ENCODE measurements at regions not wholly inside any gene's neighbourhood (a gene's known extent, or its start where the extent isn't known, plus 50 kb on each side); places are given as distances from the start of the nearest gene placed in this dataset.

GRCh38 chr9:1505489-1505888, 455.3 kb downstream of the DMRT2 start:
- H3K9ac ChIP-seq (ENCODE audit: low read depth, low read length) = no peak overlapping the region
- no peaks in the 10 kb centered on the region for H3K79me2 ChIP-seq (ENCODE audit: insufficient read depth, low read length)
- H3K27ac ChIP-seq (ENCODE audit: low read length) = no peak overlapping the region
- no peak for TF ChIP-seq EZH2 (IDR thresholded peaks at IDR 0.05; ENCODE audit: borderline replicate concordance, low read depth, low read length, severe bottlenecking)
- TF ChIP-seq CTCF (IDR thresholded peaks at IDR 0.05; ENCODE audit: borderline replicate concordance, extremely low read depth, low read length, poor library complexity, severe bottlenecking) = no peak
- no peak for DNase-seq
- no peak overlapping the region for H3K4me3 ChIP-seq (ENCODE audit: low read depth in 1 of 2, low read length in 2 of 2)
- no peaks in the 10 kb centered on the region for H3K9me3 ChIP-seq (ENCODE audit: insufficient read depth, low read length, severe bottlenecking)
- H3K4me1 ChIP-seq (ENCODE audit: insufficient read depth, low read length) = no peaks in the 10 kb centered on the region
- H3K4me2 ChIP-seq (ENCODE audit: insufficient read depth, low read length) = no peak overlapping the region
- no peak overlapping the region for H2AFZ ChIP-seq (ENCODE audit: low read depth, low read length)
- H3K27me3 ChIP-seq (ENCODE audit: insufficient read depth, low read length, poor library complexity) = no peaks in the 10 kb centered on the region
- no peaks in the 10 kb centered on the region for H4K20me1 ChIP-seq (ENCODE audit: insufficient read depth, low read length)
- no peak for ATAC-seq (ENCODE audit: insufficient read depth, low read depth)
- H3K36me3 ChIP-seq (ENCODE audit: insufficient read depth, low read length) = no peaks in the 10 kb centered on the region

GRCh38 chr9:1510712-1511111, 460.6 kb downstream of the DMRT2 start:
- ATAC-seq (ENCODE audit: insufficient read depth, low read depth) (no peak), DNase-seq (no peak)
- Histone ChIP-seq H3K4me1 (ENCODE audit: insufficient read depth, low read length) (no peaks in the 10 kb centered on the region), H3K4me2 (ENCODE audit: insufficient read depth, low read length) (no peak overlapping the region), H3K79me2 (ENCODE audit: insufficient read depth, low read length) (no peaks in the 10 kb centered on the region), H3K36me3 (ENCODE audit: insufficient read depth, low read length) (no peaks in the 10 kb centered on the region), H3K27me3 (ENCODE audit: insufficient read depth, low read length, poor library complexity) (peaks cover 4% of the 10 kb centered on the region), H4K20me1 (ENCODE audit: insufficient read depth, low read length) (no peaks in the 10 kb centered on the region), H3K27ac (ENCODE audit: low read length) (no peak overlapping the region), H3K9ac (ENCODE audit: low read depth, low read length) (no peak overlapping the region), H3K4me3 (ENCODE audit: low read depth in 1 of 2, low read length in 2 of 2) (no peak overlapping the region), H3K9me3 (ENCODE audit: insufficient read depth, low read length, severe bottlenecking) (no peaks in the 10 kb centered on the region), H2AFZ (ENCODE audit: low read depth, low read length) (no peak overlapping the region)
- TF ChIP-seq CTCF (IDR thresholded peaks at IDR 0.05; ENCODE audit: borderline replicate concordance, extremely low read depth, low read length, poor library complexity, severe bottlenecking) (no peak), EZH2 (IDR thresholded peaks at IDR 0.05; ENCODE audit: borderline replicate concordance, low read depth, low read length, severe bottlenecking) (no peak)

GRCh38 chr9:1513105-1513504, 462.9 kb downstream of the DMRT2 start:
- no peak overlapping the region for H2AFZ ChIP-seq (ENCODE audit: low read depth, low read length)
- H3K27ac ChIP-seq (ENCODE audit: low read length) = no peak overlapping the region
- no peak overlapping the region for H3K4me3 ChIP-seq (ENCODE audit: low read depth in 1 of 2, low read length in 2 of 2)
- no peak overlapping the region for H3K4me2 ChIP-seq (ENCODE audit: insufficient read depth, low read length)
- no peaks in the 10 kb centered on the region for H3K79me2 ChIP-seq (ENCODE audit: insufficient read depth, low read length)
- H4K20me1 ChIP-seq (ENCODE audit: insufficient read depth, low read length) = no peaks in the 10 kb centered on the region
- H3K4me1 ChIP-seq (ENCODE audit: insufficient read depth, low read length) = no peaks in the 10 kb centered on the region
- H3K9me3 ChIP-seq (ENCODE audit: insufficient read depth, low read length, severe bottlenecking) = no peaks in the 10 kb centered on the region
- DNase-seq = no peak
- no peaks in the 10 kb centered on the region for H3K36me3 ChIP-seq (ENCODE audit: insufficient read depth, low read length)
- no peak overlapping the region for H3K9ac ChIP-seq (ENCODE audit: low read depth, low read length)
- ATAC-seq (ENCODE audit: insufficient read depth, low read depth) = no peak
- H3K27me3 ChIP-seq (ENCODE audit: insufficient read depth, low read length, poor library complexity) = peaks cover 4% of the 10 kb centered on the region
- TF ChIP-seq CTCF (IDR thresholded peaks at IDR 0.05; ENCODE audit: borderline replicate concordance, extremely low read depth, low read length, poor library complexity, severe bottlenecking) (no peak), EZH2 (IDR thresholded peaks at IDR 0.05; ENCODE audit: borderline replicate concordance, low read depth, low read length, severe bottlenecking) (no peak)

GRCh38 chr9:1514250-1514649, 464.1 kb downstream of the DMRT2 start:
- no peak overlapping the region for H3K9ac ChIP-seq (ENCODE audit: low read depth, low read length)

More at GRCh38 chr9:1514250-1514649, 464.1 kb downstream of the DMRT2 start:
- H3K9me3 ChIP-seq (ENCODE audit: insufficient read depth, low read length, severe bottlenecking) = no peaks in the 10 kb centered on the region
- H4K20me1 ChIP-seq (ENCODE audit: insufficient read depth, low read length) = no peaks in the 10 kb centered on the region
- H3K27me3 ChIP-seq (ENCODE audit: insufficient read depth, low read length, poor library complexity) = peaks cover 4% of the 10 kb centered on the region
- H3K4me2 ChIP-seq (ENCODE audit: insufficient read depth, low read length) = no peak overlapping the region
- ATAC-seq (ENCODE audit: insufficient read depth, low read depth) (no peak), DNase-seq (no peak)
- no peaks in the 10 kb centered on the region for H3K4me1 ChIP-seq (ENCODE audit: insufficient read depth, low read length)
- H3K27ac ChIP-seq (ENCODE audit: low read length) = no peak overlapping the region
- TF ChIP-seq EZH2 (IDR thresholded peaks at IDR 0.05; ENCODE audit: borderline replicate concordance, low read depth, low read length, severe bottlenecking) (no peak), CTCF (IDR thresholded peaks at IDR 0.05; ENCODE audit: borderline replicate concordance, extremely low read depth, low read length, poor library complexity, severe bottlenecking) (no peak)
- H3K4me3 ChIP-seq (ENCODE audit: low read depth in 1 of 2, low read length in 2 of 2) = no peak overlapping the region
- H3K36me3 ChIP-seq (ENCODE audit: insufficient read depth, low read length) = no peaks in the 10 kb centered on the region
- no peaks in the 10 kb centered on the region for H3K79me2 ChIP-seq (ENCODE audit: insufficient read depth, low read length)
- no peak overlapping the region for H2AFZ ChIP-seq (ENCODE audit: low read depth, low read length)

All from DND-41 (cell line).